ENCODE measurements at regions not wholly inside any gene's neighbourhood (a gene's known extent, or its start where the extent isn't known, plus 50 kb on each side); places are given as distances from the start of the nearest gene placed in this dataset.

DNA sequence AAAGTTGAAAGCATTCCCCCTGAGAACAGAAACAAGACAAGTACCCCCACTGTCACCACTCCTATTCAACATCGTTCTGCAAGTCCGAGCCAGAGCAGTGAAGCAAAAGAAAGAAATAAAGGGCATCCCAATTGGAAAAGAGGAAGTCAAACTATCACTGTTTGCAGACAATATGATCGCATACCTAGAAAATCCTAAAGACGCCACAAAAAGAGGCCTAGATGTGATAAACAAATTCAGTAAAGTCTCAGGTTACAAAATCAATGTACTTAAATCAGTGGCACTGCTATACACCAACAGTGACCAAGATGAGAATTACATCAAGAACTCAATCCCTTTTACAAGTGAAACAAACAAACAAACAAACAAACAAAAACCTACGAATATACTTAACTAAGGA lies 87.7 kb upstream of the COCH start (continued):
- TF ChIP-seq, protein P1, sequence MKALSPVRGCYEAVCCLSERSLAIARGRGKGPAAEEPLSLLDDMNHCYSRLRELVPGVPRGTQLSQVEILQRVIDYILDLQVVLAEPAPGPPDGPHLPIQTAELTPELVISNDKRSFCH (CRISPR knock-in tag; IDR thresholded peaks at IDR 0.05): no peak
- TF ChIP-seq, protein P1 (tag; IDR thresholded peaks at IDR 0.05): no peak

DNA sequence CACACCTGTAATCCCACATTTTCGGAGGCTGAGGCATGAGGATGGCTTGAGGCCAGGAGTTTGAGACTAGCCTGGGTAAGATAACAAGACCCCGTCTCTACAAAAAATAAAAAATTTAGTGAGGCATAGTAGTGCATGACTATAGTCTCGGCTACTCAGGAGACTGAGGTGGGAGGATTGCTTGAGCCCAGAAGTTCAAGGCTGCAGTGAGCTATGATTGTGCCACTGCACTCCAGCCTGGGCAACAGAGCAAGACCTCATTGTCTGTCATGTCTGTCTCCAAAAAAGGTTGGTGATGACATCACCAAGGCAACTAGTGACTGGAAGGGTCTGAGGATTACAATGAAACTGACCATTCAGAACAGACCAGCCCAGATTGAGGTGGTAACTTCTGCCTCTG lies 83.5 kb upstream of the COCH start:
- Histone ChIP-seq H3K9me3 (replicated peaks; ENCODE audit: control insufficient read depth, insufficient read depth, low read depth, low read length) (no peaks in the 10 kb centered on the region), H2AFZ (ENCODE audit: low read depth, low read length) (no peak overlapping the region), H3K4me3 (no peak overlapping the region), H3K9me1 (ENCODE audit: control insufficient read depth, insufficient read depth, low read length) (no peaks in the 10 kb centered on the region), H4K20me1 (replicated peaks; ENCODE audit: control insufficient read depth, insufficient read depth, low read length) (no peaks in the 10 kb centered on the region), H3K27ac (ENCODE audit: extremely low read depth, low read depth, low read length) (no peak overlapping the region), H3K79me2 (ENCODE audit: control insufficient read depth, insufficient read depth, low read length) (no peaks in the 10 kb centered on the region), H3K36me3 (ENCODE audit: control insufficient read depth, insufficient read depth, low read length) (no peaks in the 10 kb centered on the region), H3K4me2 (ENCODE audit: insufficient read depth, low read length) (no peak overlapping the region), H3K9ac (ENCODE audit: insufficient read depth in 1 of 2, low read depth in 2 of 2, low read length in 2 of 2) (no peak overlapping the region), H3K4me1 (replicated peaks in 1 of 2; ENCODE audit: control insufficient read depth in 2 of 2, insufficient read depth in 2 of 2, low read length in 2 of 2) (no peaks in the 10 kb centered on the region), H3K27me3 (ENCODE audit: control insufficient read depth in 2 of 2, insufficient read depth in 2 of 2, low read length in 2 of 2) (no peaks in the 10 kb centered on the region)
- intact Hi-C loops (cut with micrococcal nuclease) (no loop called here), in situ Hi-C loops (cut with MboI) (no loop called here)
- FAIRE-seq (no peak), DNase-seq (ENCODE audit: extremely low read depth in 1 of 4, low spot score in 3 of 4) (no peak), ATAC-seq (no peak; the same call in 2 of the 3 replicates)
- ChIA-PET CTCF (ENCODE audit: low intra/inter-chr PET ratio) (no interaction called here), POLR2A (no interaction called here)
- TF ChIP-seq ZNF232 (CRISPR knock-in tag; IDR thresholded peaks at IDR 0.05) (no peak), ZNF707 (CRISPR knock-in tag; conservative IDR thresholded peaks at IDR 0.05) (no peak), MTF1 (CRISPR knock-in tag; IDR thresholded peaks at IDR 0.05; ENCODE audit: borderline replicate concordance) (no peak)
- TF ChIP-seq, protein P2, sequence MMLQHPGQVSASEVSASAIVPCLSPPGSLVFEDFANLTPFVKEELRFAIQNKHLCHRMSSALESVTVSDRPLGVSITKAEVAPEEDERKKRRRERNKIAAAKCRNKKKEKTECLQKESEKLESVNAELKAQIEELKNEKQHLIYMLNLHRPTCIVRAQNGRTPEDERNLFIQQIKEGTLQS (IDR thresholded peaks at IDR 0.05): peak; percentile 44
- TF ChIP-seq, protein P2 (CRISPR knock-in tag; conservative IDR thresholded peaks at IDR 0.05): no peak
- TF ChIP-seq, protein P3, sequence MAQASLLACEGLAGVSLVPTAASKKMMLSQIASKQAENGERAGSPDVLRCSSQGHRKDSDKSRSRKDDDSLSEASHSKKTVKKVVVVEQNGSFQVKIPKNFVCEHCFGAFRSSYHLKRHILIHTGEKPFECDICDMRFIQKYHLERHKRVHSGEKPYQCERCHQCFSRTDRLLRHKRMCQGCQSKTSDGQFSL (CRISPR knock-in tag; IDR thresholded peaks at IDR 0.05): no peak
- TF ChIP-seq, protein P3 (tag; IDR thresholded peaks at IDR 0.05): no peak
- TF ChIP-seq, protein P4, sequence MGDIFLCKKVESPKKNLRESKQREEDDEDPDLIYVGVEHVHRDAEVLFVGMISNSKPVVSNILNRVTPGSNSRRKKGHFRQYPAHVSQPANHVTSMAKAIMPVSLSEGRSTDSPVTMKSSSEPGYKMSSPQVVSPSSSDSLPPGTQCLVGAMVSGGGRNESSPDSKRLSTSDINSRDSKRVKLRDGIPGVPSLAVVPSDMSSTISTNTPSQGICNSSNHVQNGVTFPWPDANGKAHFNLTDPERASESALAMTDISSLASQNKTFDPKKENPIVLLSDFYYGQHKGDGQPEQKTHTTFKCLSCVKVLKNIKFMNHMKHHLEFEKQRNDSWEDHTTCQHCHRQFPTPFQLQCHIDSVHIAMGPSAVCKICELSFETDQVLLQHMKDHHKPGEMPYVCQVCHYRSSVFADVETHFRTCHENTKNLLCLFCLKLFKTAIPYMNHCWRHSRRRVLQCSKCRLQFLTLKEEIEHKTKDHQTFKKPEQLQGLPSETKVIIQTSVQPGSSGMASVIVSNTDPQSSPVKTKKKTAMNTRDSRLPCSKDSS (IDR thresholded peaks at IDR 0.05; ENCODE audit: low read depth, partially characterized antibody): no peak
- no TSS peak for BruUV-seq (replicated peaks)
- 38% methylated on average over 2 of the region's 3 CpGs for WGBS (ENCODE audit: insufficient coverage, low coverage, missing lambda C conversion rate)
